Neural progenitor cell (in vitro differentiated cells): ENCODE measurements at regions not wholly inside any gene's neighbourhood (a gene's known extent, or its start where the extent isn't known, plus 50 kb on each side); places are given as distances from the start of the nearest gene placed in this dataset.

ENCODE experiments used
- EZH2 ChIP-seq: fragments of 200-600 bp; sonication (generic); IDR thresholded peaks from 2 replicates; pipeline ENCODE4 v1.6.1; 2017; ENCODE audit warnings: antibody characterized with exemption, mild to moderate bottlenecking, moderate library complexity
- EZH2phosphoT487 ChIP-seq: fragments of 200-600 bp; sonication (generic); IDR thresholded peaks from 2 replicates; pipeline ENCODE4 v1.6.1; 2017; ENCODE audit warnings: antibody characterized with exemption
- TF ChIP-seq, protein P1 (sequence below): fragments of 200-600 bp; sonication (generic); IDR thresholded peaks from 2 replicates; pipeline ENCODE4 v1.5.1; 2017; ENCODE audit warnings: antibody characterized with exemption, mild to moderate bottlenecking

DNA sequence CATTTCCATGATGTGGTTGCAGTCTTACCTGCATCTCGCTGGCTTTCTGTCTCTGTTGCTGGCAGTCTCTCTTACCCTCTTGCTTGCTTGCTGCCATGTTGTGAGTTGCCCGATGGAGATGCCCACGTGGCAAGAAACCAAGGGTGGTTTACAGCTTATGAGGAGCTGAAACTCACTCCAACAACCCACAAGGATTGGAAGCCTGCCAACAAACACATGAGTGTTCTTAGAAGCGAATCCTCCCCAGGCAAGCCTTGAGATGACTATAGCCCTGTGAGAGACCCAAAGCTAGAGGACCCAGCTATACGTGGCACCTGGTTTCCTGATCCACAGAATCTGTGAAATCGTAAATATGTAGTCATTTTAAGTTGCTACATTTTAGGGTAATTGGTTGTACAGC lies 490.9 kb upstream of the ADAMTS9 start:
- TF ChIP-seq, protein P1, sequence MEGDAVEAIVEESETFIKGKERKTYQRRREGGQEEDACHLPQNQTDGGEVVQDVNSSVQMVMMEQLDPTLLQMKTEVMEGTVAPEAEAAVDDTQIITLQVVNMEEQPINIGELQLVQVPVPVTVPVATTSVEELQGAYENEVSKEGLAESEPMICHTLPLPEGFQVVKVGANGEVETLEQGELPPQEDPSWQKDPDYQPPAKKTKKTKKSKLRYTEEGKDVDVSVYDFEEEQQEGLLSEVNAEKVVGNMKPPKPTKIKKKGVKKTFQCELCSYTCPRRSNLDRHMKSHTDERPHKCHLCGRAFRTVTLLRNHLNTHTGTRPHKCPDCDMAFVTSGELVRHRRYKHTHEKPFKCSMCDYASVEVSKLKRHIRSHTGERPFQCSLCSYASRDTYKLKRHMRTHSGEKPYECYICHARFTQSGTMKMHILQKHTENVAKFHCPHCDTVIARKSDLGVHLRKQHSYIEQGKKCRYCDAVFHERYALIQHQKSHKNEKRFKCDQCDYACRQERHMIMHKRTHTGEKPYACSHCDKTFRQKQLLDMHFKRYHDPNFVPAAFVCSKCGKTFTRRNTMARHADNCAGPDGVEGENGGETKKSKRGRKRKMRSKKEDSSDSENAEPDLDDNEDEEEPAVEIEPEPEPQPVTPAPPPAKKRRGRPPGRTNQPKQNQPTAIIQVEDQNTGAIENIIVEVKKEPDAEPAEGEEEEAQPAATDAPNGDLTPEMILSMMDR, result no peak
- TF ChIP-seq EZH2phosphoT487 (no peak), EZH2 (no peak)
